GM23248 (cell line): ENCODE measurements at regions not wholly inside any gene's neighbourhood (a gene's known extent, or its start where the extent isn't known, plus 50 kb on each side); places are given as distances from the start of the nearest gene placed in this dataset.

Experiments
- DNase-seq: peaks from one replicate; pipeline ENCODE4 v3.0.0-alpha.2; 2015
- H2AFZ ChIP-seq: fragments of 200-600 bp; sonication (generic); 2 replicates; pipeline ENCODE4 v1.6.1; 2016; ENCODE audit warnings: antibody characterized with exemption
- H3F3A ChIP-seq: fragments of 200-600 bp; sonication (generic); 2 replicates; pipeline ENCODE4 v1.6.1; 2016; ENCODE audit warnings: mild to moderate bottlenecking, antibody characterized with exemption, mixed run types; ENCODE audit not compliant: insufficient read depth
- H3K27ac ChIP-seq: fragments of 200-600 bp; sonication (generic); 2 replicates; pipeline ENCODE4 v1.5.1; 2016; ENCODE audit warnings: mild to moderate bottlenecking
- H3K27me3 ChIP-seq: fragments of 200-600 bp; sonication (generic); replicated peaks from 2 replicates; pipeline ENCODE4 v1.6.1; 2016; ENCODE audit warnings: mild to moderate bottlenecking; ENCODE audit not compliant: insufficient read depth
- H3K36me3 ChIP-seq: fragments of 200-600 bp; sonication (generic); 2 replicates; pipeline ENCODE4 v1.6.1; 2016; ENCODE audit warnings: low read depth, mild to moderate bottlenecking
- H3K4me1 ChIP-seq: fragments of 200-600 bp; sonication (generic); 2 replicates; pipeline ENCODE4 v1.6.1; 2016; ENCODE audit warnings: mild to moderate bottlenecking; ENCODE audit not compliant: insufficient read depth
- H3K4me2 ChIP-seq: fragments of 200-600 bp; sonication (generic); one replicate; pipeline ENCODE4 v1.6.1; 2016; ENCODE audit warnings: mild to moderate bottlenecking; ENCODE audit not compliant: unreplicated experiment
- H3K4me3 ChIP-seq: fragments of 200-600 bp; sonication (generic); 2 replicates; pipeline ENCODE4 v1.5.1; 2016; ENCODE audit warnings: mild to moderate bottlenecking
- H3K79me2 ChIP-seq: fragments of 200-600 bp; sonication (generic); 2 replicates; pipeline ENCODE4 v1.6.1; 2016; ENCODE audit warnings: mild to moderate bottlenecking; ENCODE audit not compliant: insufficient read depth
- H3K9ac ChIP-seq: fragments of 200-600 bp; sonication (generic); 2 replicates; pipeline ENCODE4 v1.6.1; 2016; ENCODE audit warnings: mild to moderate bottlenecking
- H3K9me2 ChIP-seq: fragments of 200-600 bp; sonication (generic); 2 replicates; pipeline ENCODE4 v1.6.1; 2016; ENCODE audit warnings: mixed run types, mild to moderate bottlenecking, moderate library complexity; ENCODE audit not compliant: insufficient read depth
- H3K9me3 ChIP-seq: fragments of 200-600 bp; sonication (generic); one replicate; pipeline ENCODE4 v1.6.1; 2017; ENCODE audit warnings: low read depth
- H4K20me1 ChIP-seq: fragments of 200-600 bp; sonication (generic); 2 replicates; pipeline ENCODE4 v1.6.0; 2016; ENCODE audit not compliant: insufficient read depth
- EZH2 ChIP-seq: fragments of 200-600 bp; sonication (generic); IDR thresholded peaks from 2 replicates; pipeline ENCODE4 v1.6.1; 2018; ENCODE audit warnings: antibody characterized with exemption, mild to moderate bottlenecking; ENCODE audit not compliant: insufficient read depth, poor library complexity, severe bottlenecking
- EZH2phosphoT487 ChIP-seq: fragments of 200-600 bp; sonication (generic); IDR thresholded peaks from 2 replicates; pipeline ENCODE4 v1.6.1; 2018; ENCODE audit warnings: antibody characterized with exemption, moderate library complexity, mild to moderate bottlenecking, low read depth; ENCODE audit not compliant: insufficient read depth
- WGBS, 2 experiments: methylation state at CpG; one replicate each; pipeline ENCODE4 v1.1.6; 2015 to 2017; ENCODE audit warnings: low lambda C conversion rate in 2 of 2, low coverage in 1 of 2; ENCODE audit errors: missing lambda C conversion rate in 2 of 2; 5-methylcytosine and 5-hydroxymethylcytosine counted together
- in situ Hi-C: fragments of 300-500 bp; cut with MboI; formaldehyde crosslinking; loops from 2 replicates; pipeline ENCODE4 v1.15.0; 2020

DNA sequence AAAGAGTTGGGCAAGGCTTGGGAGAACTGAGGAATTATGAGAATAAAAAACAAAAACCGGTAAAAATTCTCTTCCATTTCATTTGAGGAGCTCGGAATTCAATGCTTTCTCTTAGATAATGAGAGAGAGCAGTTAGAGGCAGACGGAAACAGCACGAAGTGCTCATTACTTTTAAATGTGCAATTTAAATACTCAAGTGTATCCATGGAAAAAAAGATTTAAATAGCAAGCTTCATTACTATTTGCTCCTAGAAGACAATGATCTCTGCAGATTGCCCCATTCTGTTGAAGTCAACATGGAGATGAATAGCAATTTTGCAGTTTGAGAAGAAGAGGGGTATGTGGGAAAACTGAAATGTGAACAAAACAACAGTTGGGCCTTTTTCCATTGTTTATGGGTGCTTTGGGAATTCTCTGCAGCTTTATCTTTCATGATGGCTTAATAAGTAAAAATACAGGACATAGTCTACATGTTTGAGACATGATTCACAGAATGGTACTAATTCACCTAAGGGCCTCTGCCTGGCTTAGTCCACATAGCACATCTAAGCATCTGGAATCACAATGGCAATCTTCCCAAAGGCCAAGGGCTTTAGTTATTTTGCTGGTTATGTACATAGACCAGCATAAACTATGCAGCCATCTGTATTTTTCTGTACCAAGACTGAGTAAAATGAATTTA is 512.7 kb upstream of the FAT1 start:
- no peaks in the 10 kb centered on the region for H4K20me1 ChIP-seq
- no peaks in the 10 kb centered on the region; the same call in 1 of the 2 replicates for H3K27me3 ChIP-seq
- WGBS, 2 experiments, result 32 to 34% methylated on average over 4 of the region's 4 CpGs
- TF ChIP-seq EZH2 (no peak), EZH2phosphoT487 (no peak)
- H3K79me2 ChIP-seq, result no peaks in the 10 kb centered on the region
- H3K36me3 ChIP-seq, result no peaks in the 10 kb centered on the region
- peak; percentile 52 for DNase-seq
- no peak overlapping the region for H3K4me2 ChIP-seq
- no peak overlapping the region for H3K27ac ChIP-seq
- no peaks in the 10 kb centered on the region for H3K9me2 ChIP-seq
- no peak overlapping the region for H3K9ac ChIP-seq
- in situ Hi-C loops, result no loop called here
- H2AFZ ChIP-seq, result no peak overlapping the region
- no peak overlapping the region for H3K4me3 ChIP-seq
- H3K4me1 ChIP-seq, result 0 out of 2 replicates have a peak, but pooled peaks cover 13% of the 10 kb centered on the region
- H3F3A ChIP-seq, result peaks cover 9% of the 10 kb centered on the region; the same call in 1 of the 2 replicates
- H3K9me3 ChIP-seq, result no peaks in the 10 kb centered on the region

GRCh38 chr4:187238646-187239045 is 515.0 kb upstream of the FAT1 start:
- Histone ChIP-seq H4K20me1 (no peaks in the 10 kb centered on the region), H3K79me2 (no peaks in the 10 kb centered on the region), H3K9ac (no peak overlapping the region), H3K4me2 (no peak overlapping the region), H3K36me3 (no peaks in the 10 kb centered on the region), H3K9me2 (no peaks in the 10 kb centered on the region), H2AFZ (no peak overlapping the region), H3F3A (peaks cover 9% of the 10 kb centered on the region; the same call in 1 of the 2 replicates), H3K4me3 (no peak overlapping the region), H3K9me3 (no peaks in the 10 kb centered on the region), H3K27me3 (no peaks in the 10 kb centered on the region; the same call in 1 of the 2 replicates), H3K4me1 (0 out of 2 replicates have a peak, but pooled peaks cover 13% of the 10 kb centered on the region), H3K27ac (no peak overlapping the region)
- no peak for DNase-seq
- in situ Hi-C loops, result no loop called here
- no peak for TF ChIP-seq EZH2

DNA sequence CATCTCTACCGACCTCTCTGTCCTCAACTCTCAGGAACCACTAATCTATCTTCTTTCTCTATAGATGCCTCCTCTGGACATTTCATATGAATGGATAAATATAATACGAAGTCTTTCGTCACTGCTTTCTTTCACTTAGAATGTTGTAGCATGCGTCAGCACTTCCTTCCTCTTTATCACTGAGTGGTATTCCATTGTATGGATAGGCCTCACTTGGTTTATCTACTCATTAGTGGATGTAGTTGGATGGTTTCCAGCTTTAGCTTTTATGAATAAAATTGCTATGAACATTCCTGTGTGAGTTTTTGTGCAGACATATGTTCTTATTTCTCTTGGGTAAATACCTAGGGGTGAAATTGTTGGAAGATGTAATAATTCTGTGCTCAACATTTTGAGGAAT is 528.2 kb upstream of the FAT1 start:
- in situ Hi-C loops, result no loop called here
- no peak overlapping the region for H2AFZ ChIP-seq
- no peaks in the 10 kb centered on the region for H3K79me2 ChIP-seq
- H3K9me2 ChIP-seq, result no peaks in the 10 kb centered on the region
- no peak for DNase-seq
- H3K36me3 ChIP-seq, result no peaks in the 10 kb centered on the region
- no peak overlapping the region for H3K9ac ChIP-seq
- no peak overlapping the region for H3K4me2 ChIP-seq
- no peaks in the 10 kb centered on the region for H3K27me3 ChIP-seq
- no peak overlapping the region for H3K4me3 ChIP-seq
- no peaks in the 10 kb centered on the region for H4K20me1 ChIP-seq
- no peak for TF ChIP-seq EZH2
- TF ChIP-seq EZH2phosphoT487, result no peak
- H3F3A ChIP-seq, result no peaks in the 10 kb centered on the region
- no peaks in the 10 kb centered on the region for H3K9me3 ChIP-seq
- H3K27ac ChIP-seq, result no peak overlapping the region
- no peaks in the 10 kb centered on the region for H3K4me1 ChIP-seq
- 43 to 53% methylated on average over 4 of the region's 4 CpGs for WGBS, 2 experiments

- Histone ChIP-seq H3K79me2 (no peaks in the 10 kb centered on the region), H4K20me1 (no peaks in the 10 kb centered on the region), H3K4me2 (no peak overlapping the region), H3K4me3 (no peak overlapping the region), H3K9me2 (no peaks in the 10 kb centered on the region), H3K36me3 (no peaks in the 10 kb centered on the region), H3K9ac (no peak overlapping the region), H3K9me3 (no peaks in the 10 kb centered on the region), H3K27ac (no peak overlapping the region), H2AFZ (no peak overlapping the region), H3K27me3 (no peaks in the 10 kb centered on the region; the same call in 1 of the 2 replicates), H3K4me1 (no peaks in the 10 kb centered on the region), H3F3A (no peaks in the 10 kb centered on the region)
- 26 to 32% methylated on average over 6 of the region's 6 CpGs for whole genome bisulfite sequencing, 2 experiments
- no peak for DNase-seq
- in situ Hi-C loops, result no loop called here
- TF ChIP-seq EZH2phosphoT487 (no peak), EZH2 (no peak)
Measured at GRCh38 chr4:187256897-187257296, 533.2 kb upstream of the FAT1 start.
